ENCODE measurements at regions not wholly inside any gene's neighbourhood (a gene's known extent, or its start where the extent isn't known, plus 50 kb on each side); places are given as distances from the start of the nearest gene placed in this dataset.
"Not testable (repeated sequence)": the region's sequence is repeated elsewhere in the genome, so short reads cannot be mapped to it uniquely, and the experiment has no call there.

GRCh38 chr12:46904406-46905238, 78.8 kb upstream of the SLC38A4 start:
- TF ChIP-seq, protein P1, sequence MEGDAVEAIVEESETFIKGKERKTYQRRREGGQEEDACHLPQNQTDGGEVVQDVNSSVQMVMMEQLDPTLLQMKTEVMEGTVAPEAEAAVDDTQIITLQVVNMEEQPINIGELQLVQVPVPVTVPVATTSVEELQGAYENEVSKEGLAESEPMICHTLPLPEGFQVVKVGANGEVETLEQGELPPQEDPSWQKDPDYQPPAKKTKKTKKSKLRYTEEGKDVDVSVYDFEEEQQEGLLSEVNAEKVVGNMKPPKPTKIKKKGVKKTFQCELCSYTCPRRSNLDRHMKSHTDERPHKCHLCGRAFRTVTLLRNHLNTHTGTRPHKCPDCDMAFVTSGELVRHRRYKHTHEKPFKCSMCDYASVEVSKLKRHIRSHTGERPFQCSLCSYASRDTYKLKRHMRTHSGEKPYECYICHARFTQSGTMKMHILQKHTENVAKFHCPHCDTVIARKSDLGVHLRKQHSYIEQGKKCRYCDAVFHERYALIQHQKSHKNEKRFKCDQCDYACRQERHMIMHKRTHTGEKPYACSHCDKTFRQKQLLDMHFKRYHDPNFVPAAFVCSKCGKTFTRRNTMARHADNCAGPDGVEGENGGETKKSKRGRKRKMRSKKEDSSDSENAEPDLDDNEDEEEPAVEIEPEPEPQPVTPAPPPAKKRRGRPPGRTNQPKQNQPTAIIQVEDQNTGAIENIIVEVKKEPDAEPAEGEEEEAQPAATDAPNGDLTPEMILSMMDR (IDR thresholded peaks at IDR 0.05), result no peak
- Histone ChIP-seq H3K4me3 (no peak overlapping the region), H3K36me3 (ENCODE audit: low read depth) (no peaks in the 10 kb centered on the region), H3K4me1 (ENCODE audit: low read depth) (no peaks in the 10 kb centered on the region), H3K9me3 (no peaks in the 10 kb centered on the region)
- intact Hi-C loops (cut with DNase I, micrococcal nuclease), result no loop called here
- DNase-seq (no peak), ATAC-seq (no peak)

DNA sequence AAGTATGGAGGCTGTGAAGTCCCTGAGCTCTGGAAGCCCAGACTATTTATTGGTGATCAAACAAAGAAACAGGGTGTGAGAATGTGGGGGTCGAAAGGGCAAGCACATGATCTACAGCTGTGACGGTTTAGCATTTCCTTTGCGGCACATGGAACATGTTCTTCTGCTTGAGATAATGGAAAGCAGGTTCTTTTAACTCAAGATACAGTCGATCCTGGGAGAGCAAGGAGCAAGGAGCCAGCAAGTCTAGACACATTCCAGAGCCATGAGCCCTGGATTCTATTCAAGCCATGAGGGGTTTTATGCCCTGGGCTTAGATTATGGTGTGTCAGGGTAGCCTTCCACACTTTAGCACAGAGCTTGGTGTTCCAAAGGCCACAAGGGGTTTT, 79.4 kb upstream of the SLC38A4 start:
- H3K4me3 ChIP-seq; H3K4me1 ChIP-seq (ENCODE audit: low read depth); H3K9me3 ChIP-seq; ATAC-seq; intact Hi-C loops (cut with DNase I, micrococcal nuclease); H3K36me3 ChIP-seq (ENCODE audit: low read depth); DNase-seq: not testable (repeated sequence)

- TF ChIP-seq, protein P1 (IDR thresholded peaks at IDR 0.05), result no peak
- Histone ChIP-seq H3K4me3 (no peak overlapping the region), H3K36me3 (ENCODE audit: low read depth) (no peaks in the 10 kb centered on the region), H3K9me3 (no peaks in the 10 kb centered on the region), H3K4me1 (ENCODE audit: low read depth) (no peaks in the 10 kb centered on the region)
- ATAC-seq (no peak), DNase-seq (no peak)
- intact Hi-C loops (cut with DNase I, micrococcal nuclease), result no loop called here
These were observed 82.0 kb upstream of the SLC38A4 start for GRCh38 chr12:46907791-46908190.

- no peaks in the 10 kb centered on the region for H3K36me3 ChIP-seq (ENCODE audit: low read depth)
- DNase-seq (no peak), ATAC-seq (no peak)
- H3K9me3 ChIP-seq, result no peaks in the 10 kb centered on the region
- TF ChIP-seq, protein P1 (IDR thresholded peaks at IDR 0.05), result no peak
- no peak overlapping the region for H3K4me3 ChIP-seq
- no peaks in the 10 kb centered on the region for H3K4me1 ChIP-seq (ENCODE audit: low read depth)
- intact Hi-C loops (cut with DNase I, micrococcal nuclease), result no loop called here
These were observed 82.6 kb upstream of the SLC38A4 start for GRCh38 chr12:46908236-46908935.

DNA sequence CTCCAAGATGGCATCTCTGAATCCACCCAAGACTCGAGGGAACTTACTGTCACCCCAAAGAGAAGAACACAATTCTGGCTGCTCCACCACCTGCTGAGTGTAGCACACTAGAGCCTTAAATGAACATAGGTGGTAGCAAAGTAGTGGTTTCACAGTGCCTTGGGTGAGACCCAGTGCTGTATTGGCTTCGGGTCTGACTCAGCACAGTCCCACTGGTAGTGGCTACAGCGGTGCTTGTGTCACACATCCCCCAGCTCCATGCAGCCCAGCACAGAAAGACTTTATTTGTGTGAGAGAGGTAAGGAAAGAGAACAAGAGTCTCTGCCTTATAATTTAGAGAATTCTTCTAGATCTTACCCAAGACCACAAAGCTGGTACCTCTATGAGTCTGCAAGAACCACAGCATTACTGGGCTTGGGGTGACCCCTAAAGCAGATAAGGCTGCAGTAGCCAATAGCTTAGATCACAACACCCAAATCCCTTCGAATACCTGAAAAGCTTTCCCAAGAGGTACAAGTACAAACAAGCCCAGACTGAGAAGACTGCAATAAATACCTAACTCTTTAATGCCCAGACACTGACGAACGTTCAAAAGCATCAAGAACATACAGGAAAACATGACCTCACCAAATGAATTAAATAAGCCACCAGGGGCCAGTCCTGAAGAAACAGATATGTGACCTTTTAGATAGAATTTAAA, 83.3 kb upstream of the SLC38A4 start:
- no peak overlapping the region for H3K4me3 ChIP-seq
- ATAC-seq (no peak), DNase-seq (no peak)
- intact Hi-C loops (cut with DNase I, micrococcal nuclease), result no loop called here
- H3K4me1 ChIP-seq (ENCODE audit: low read depth), result no peaks in the 10 kb centered on the region
- TF ChIP-seq, protein P1 (IDR thresholded peaks at IDR 0.05), result no peak
- H3K36me3 ChIP-seq (ENCODE audit: low read depth), result no peaks in the 10 kb centered on the region
- no peaks in the 10 kb centered on the region for H3K9me3 ChIP-seq

GRCh38 chr12:46910830-46911229, 85.0 kb upstream of the SLC38A4 start:
- intact Hi-C loops (cut with DNase I, micrococcal nuclease), result no loop called here
- no peaks in the 10 kb centered on the region for H3K9me3 ChIP-seq
- no peak overlapping the region for H3K4me3 ChIP-seq
- ATAC-seq (no peak), DNase-seq (no peak)
- H3K36me3 ChIP-seq (ENCODE audit: low read depth), result no peaks in the 10 kb centered on the region
- no peaks in the 10 kb centered on the region for H3K4me1 ChIP-seq (ENCODE audit: low read depth)
- TF ChIP-seq, protein P1 (IDR thresholded peaks at IDR 0.05), result no peak

Measured in mucosa of descending colon (tissue), 3 donors.